IPS-18a (cell line): ENCODE measurements at regions not wholly inside any gene's neighbourhood (a gene's known extent, or its start where the extent isn't known, plus 50 kb on each side); places are given as distances from the start of the nearest gene placed in this dataset.
"Not testable (repeated sequence)": the region's sequence is repeated elsewhere in the genome, so short reads cannot be mapped to it uniquely, and the experiment has no call there.

Experiments
- H3K27ac ChIP-seq: one replicate; pipeline ENCODE4 v1.5.1; 2013; ENCODE audit warnings: low read length
- H3K27me3 ChIP-seq: one replicate; pipeline ENCODE4 v1.6.1; 2013; ENCODE audit warnings: mild to moderate bottlenecking, low read length; ENCODE audit not compliant: control insufficient read depth, insufficient read depth
- H3K36me3 ChIP-seq: one replicate; pipeline ENCODE4 v1.6.1; 2013; ENCODE audit warnings: low read depth, low read length; ENCODE audit not compliant: control insufficient read depth
- H3K4me1 ChIP-seq: one replicate; pipeline ENCODE4 v1.6.1; 2013; ENCODE audit warnings: low read depth, low read length; ENCODE audit not compliant: control insufficient read depth
- H3K4me3 ChIP-seq: one replicate; pipeline ENCODE4 v1.5.1; 2013; ENCODE audit warnings: low read length
- H3K9ac ChIP-seq: one replicate; pipeline ENCODE4 v1.6.1; 2013; ENCODE audit warnings: mild to moderate bottlenecking, low read length, moderate library complexity
- H3K9me3 ChIP-seq: one replicate; pipeline ENCODE4 v1.6.1; 2013; ENCODE audit warnings: low read depth, low read length; ENCODE audit not compliant: control insufficient read depth

DNA sequence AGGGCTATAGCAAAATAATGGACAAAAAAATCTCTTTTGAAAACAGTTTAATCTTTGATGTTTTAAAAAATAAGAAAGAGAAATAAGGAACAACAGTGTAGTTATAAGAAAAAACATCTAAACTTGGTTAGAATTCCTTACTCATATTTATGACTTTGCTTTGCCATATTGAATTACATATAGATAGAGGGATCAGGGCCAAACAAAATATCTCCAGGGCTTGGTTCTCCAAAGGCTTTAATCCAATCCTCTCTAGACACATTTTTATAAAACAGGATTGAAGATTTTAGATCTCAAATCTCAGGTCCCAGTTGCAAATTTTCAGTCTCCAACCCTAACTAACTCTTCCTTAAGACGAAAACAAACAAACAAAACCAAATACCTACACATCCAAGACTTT, 72.6 kb upstream of the RHOBTB1 start:
- Histone ChIP-seq H3K36me3 (no peaks in the 10 kb centered on the region), H3K4me1 (no peaks in the 10 kb centered on the region), H3K27me3 (no peaks in the 10 kb centered on the region), H3K9ac (no peak overlapping the region), H3K9me3 (no peaks in the 10 kb centered on the region), H3K27ac (no peak overlapping the region), H3K4me3 (no peak overlapping the region)

- Histone ChIP-seq H3K9me3 (no peaks in the 10 kb centered on the region), H3K27me3 (no peaks in the 10 kb centered on the region), H3K4me1 (no peaks in the 10 kb centered on the region), H3K36me3 (no peaks in the 10 kb centered on the region), H3K27ac (no peak overlapping the region), H3K4me3 (no peak overlapping the region), H3K9ac (no peak overlapping the region)
Measured at GRCh38 chr10:61016007-61016406, 72.0 kb upstream of the RHOBTB1 start.

DNA sequence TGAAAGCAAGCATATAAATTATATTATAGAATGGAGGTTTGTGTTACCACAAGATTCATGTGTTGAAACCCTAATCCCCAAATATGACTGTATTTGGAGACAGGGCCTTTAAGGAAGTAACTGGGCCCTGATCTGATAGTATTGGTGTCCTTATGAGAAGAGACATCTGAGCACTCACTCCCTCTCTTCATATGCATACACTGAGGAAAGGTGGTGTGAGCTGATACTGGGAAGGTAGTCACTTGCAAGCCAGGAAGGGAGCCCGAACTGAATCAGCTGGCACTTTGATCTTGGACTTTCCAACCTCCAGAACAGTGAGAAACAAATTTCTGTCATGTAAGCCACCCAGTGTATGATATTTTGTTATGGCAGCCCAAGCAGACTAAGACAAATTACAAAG, 66.9 kb upstream of the RHOBTB1 start:
- Histone ChIP-seq H3K9ac (no peak overlapping the region), H3K9me3 (no peaks in the 10 kb centered on the region), H3K36me3 (no peaks in the 10 kb centered on the region), H3K27me3 (no peaks in the 10 kb centered on the region), H3K4me3 (no peak overlapping the region), H3K27ac (no peak overlapping the region), H3K4me1 (no peaks in the 10 kb centered on the region)

GRCh38 chr10:61003069-61003468, 59.1 kb upstream of the RHOBTB1 start:
- H3K4me1 ChIP-seq, H3K27ac ChIP-seq, H3K4me3 ChIP-seq, H3K9ac ChIP-seq, H3K9me3 ChIP-seq, H3K36me3 ChIP-seq: not testable (repeated sequence)
- H3K27me3 ChIP-seq = peaks cover 24% of the 10 kb centered on the region

GRCh38 chr10:61001731-61002122, 57.7 kb upstream of the RHOBTB1 start:
- Histone ChIP-seq H3K4me3 (peak overlapping the region; percentile 65), H3K9ac (no peak overlapping the region), H3K9me3 (no peaks in the 10 kb centered on the region), H3K4me1 (no peaks in the 10 kb centered on the region), H3K36me3 (no peaks in the 10 kb centered on the region), H3K27me3 (peaks cover 24% of the 10 kb centered on the region), H3K27ac (no peak overlapping the region)

- Histone ChIP-seq H3K9ac (no peak overlapping the region), H3K27ac (no peak overlapping the region), H3K4me3 (peak overlapping the region; percentile 66)
Measured at GRCh38 chr10:61000769-61001730, 57.1 kb upstream of the RHOBTB1 start.

DNA sequence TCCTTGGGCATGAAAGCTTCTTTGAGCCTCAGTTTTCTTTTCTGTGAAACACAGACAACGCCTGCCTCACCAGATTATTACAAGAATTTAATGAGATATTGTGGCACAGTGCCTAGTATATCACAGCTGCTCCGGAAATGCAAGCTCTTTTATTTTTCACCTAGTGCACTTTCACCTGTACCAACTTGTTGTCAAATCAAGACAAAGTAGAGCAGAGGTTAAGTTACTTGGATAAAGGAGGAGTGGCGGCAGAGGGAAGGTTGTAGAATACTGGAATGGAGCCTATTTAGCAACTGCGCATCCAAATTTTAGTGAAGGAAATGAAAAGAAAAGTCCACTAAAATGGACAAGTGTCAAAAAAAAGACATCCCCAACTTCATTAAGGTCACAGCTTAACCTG, 54.9 kb upstream of the RHOBTB1 start:
- no peaks in the 10 kb centered on the region for H3K4me1 ChIP-seq
- H3K36me3 ChIP-seq = no peaks in the 10 kb centered on the region
- no peak overlapping the region for H3K4me3 ChIP-seq
- H3K9me3 ChIP-seq = no peaks in the 10 kb centered on the region
- H3K27ac ChIP-seq = no peak overlapping the region
- no peak overlapping the region for H3K9ac ChIP-seq
- H3K27me3 ChIP-seq = peaks cover 24% of the 10 kb centered on the region

More at GRCh38 chr10:61000769-61001730, 57.1 kb upstream of the RHOBTB1 start:
- no peaks in the 10 kb centered on the region for H3K36me3 ChIP-seq
- peaks cover 24% of the 10 kb centered on the region for H3K27me3 ChIP-seq
- no peaks in the 10 kb centered on the region for H3K9me3 ChIP-seq
- H3K4me1 ChIP-seq = no peaks in the 10 kb centered on the region

GRCh38 chr10:60994128-60994527, 50.1 kb upstream of the RHOBTB1 start:
- no peaks in the 10 kb centered on the region for H3K4me1 ChIP-seq
- H3K9ac ChIP-seq = no peak overlapping the region
- no peak overlapping the region for H3K27ac ChIP-seq
- H3K27me3 ChIP-seq = no peaks in the 10 kb centered on the region
- H3K9me3 ChIP-seq = no peaks in the 10 kb centered on the region
- H3K4me3 ChIP-seq = no peak overlapping the region
- no peaks in the 10 kb centered on the region for H3K36me3 ChIP-seq
